ENCODE measurements at regions not wholly inside any gene's neighbourhood (a gene's known extent, or its start where the extent isn't known, plus 50 kb on each side); places are given as distances from the start of the nearest gene placed in this dataset.

- TF ChIP-seq, protein P1, sequence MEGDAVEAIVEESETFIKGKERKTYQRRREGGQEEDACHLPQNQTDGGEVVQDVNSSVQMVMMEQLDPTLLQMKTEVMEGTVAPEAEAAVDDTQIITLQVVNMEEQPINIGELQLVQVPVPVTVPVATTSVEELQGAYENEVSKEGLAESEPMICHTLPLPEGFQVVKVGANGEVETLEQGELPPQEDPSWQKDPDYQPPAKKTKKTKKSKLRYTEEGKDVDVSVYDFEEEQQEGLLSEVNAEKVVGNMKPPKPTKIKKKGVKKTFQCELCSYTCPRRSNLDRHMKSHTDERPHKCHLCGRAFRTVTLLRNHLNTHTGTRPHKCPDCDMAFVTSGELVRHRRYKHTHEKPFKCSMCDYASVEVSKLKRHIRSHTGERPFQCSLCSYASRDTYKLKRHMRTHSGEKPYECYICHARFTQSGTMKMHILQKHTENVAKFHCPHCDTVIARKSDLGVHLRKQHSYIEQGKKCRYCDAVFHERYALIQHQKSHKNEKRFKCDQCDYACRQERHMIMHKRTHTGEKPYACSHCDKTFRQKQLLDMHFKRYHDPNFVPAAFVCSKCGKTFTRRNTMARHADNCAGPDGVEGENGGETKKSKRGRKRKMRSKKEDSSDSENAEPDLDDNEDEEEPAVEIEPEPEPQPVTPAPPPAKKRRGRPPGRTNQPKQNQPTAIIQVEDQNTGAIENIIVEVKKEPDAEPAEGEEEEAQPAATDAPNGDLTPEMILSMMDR (conservative IDR thresholded peaks at IDR 0.05; ENCODE audit: low read depth, low read length): no peak
- H3K4me3 ChIP-seq (ENCODE audit: low read depth, low read length): no peak overlapping the region
- no peak for DNase-seq (ENCODE audit: low read depth)
These were observed 102.6 kb upstream of the HABP2 start for GRCh38 chr10:113450046-113450804.

GRCh38 chr10:113450906-113451305 lies 101.9 kb upstream of the HABP2 start:
- no peak for DNase-seq (ENCODE audit: low read depth)
- H3K4me3 ChIP-seq (ENCODE audit: low read depth, low read length): no peak overlapping the region
- TF ChIP-seq, protein P1 (conservative IDR thresholded peaks at IDR 0.05; ENCODE audit: low read depth, low read length): no peak

- H3K4me3 ChIP-seq (ENCODE audit: low read depth, low read length): no peak overlapping the region
- DNase-seq (ENCODE audit: low read depth): no peak
- TF ChIP-seq, protein P1 (conservative IDR thresholded peaks at IDR 0.05; ENCODE audit: low read depth, low read length): no peak
These were observed 100.6 kb upstream of the HABP2 start for GRCh38 chr10:113452146-113452845.

DNA sequence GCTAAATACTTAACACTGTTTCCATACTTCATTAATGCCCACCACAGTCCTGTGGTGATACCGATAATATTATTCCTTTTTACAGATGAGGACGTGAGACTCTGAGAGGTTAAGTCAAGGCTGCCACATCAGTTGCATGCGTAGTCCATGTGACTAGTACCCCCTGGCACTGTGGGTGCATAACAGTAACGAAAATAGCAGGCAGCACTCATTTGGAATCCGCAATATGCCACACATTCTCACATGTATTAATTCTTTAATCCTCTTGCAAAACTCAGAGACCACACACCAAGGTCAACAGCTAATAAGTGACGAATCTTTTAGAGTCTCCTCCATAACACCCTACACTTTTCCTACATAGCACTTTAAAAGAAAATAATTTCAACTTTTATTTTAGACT lies 99.5 kb upstream of the HABP2 start:
- DNase-seq (ENCODE audit: low read depth): no peak
- TF ChIP-seq, protein P1 (conservative IDR thresholded peaks at IDR 0.05; ENCODE audit: low read depth, low read length): no peak

GRCh38 chr10:113454341-113455061 lies 98.4 kb upstream of the HABP2 start:
- H3K4me3 ChIP-seq (ENCODE audit: low read depth, low read length): peak overlapping the region; percentile 24
- TF ChIP-seq, protein P1 (conservative IDR thresholded peaks at IDR 0.05; ENCODE audit: low read depth, low read length): peak; percentile 87
- peak; percentile 64 for DNase-seq (ENCODE audit: low read depth)

More for the DNA sequence above, 99.5 kb upstream of the HABP2 start:
- H3K4me3 ChIP-seq (ENCODE audit: low read depth, low read length): no peak overlapping the region

DNA sequence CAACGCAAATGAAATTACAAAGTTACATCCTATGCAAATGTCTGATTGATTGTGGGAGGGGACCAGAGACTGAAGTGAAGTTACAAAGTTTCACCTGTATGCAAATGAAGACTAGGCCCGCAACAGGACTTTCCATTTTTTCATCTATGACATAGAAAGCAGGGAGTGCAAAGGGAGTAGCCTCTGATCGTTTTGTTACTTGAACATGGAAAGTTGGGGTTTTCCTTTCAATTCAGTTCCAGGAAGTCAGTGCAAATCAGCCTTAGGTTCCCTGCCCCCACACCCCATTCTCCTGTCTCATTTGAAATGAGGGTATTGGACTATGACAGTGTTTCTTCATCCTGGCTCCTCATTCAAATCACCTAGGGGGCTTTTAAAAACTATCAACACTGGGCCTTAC lies 96.9 kb upstream of the HABP2 start:
- TF ChIP-seq, protein P1 (conservative IDR thresholded peaks at IDR 0.05; ENCODE audit: low read depth, low read length): no peak
- no peak for DNase-seq (ENCODE audit: low read depth)
- no peak overlapping the region for H3K4me3 ChIP-seq (ENCODE audit: low read depth, low read length)

Measured in choroid plexus epithelial cell (primary cell).